ENCODE measurements at regions not wholly inside any gene's neighbourhood (a gene's known extent, or its start where the extent isn't known, plus 50 kb on each side); places are given as distances from the start of the nearest gene placed in this dataset.

DNA sequence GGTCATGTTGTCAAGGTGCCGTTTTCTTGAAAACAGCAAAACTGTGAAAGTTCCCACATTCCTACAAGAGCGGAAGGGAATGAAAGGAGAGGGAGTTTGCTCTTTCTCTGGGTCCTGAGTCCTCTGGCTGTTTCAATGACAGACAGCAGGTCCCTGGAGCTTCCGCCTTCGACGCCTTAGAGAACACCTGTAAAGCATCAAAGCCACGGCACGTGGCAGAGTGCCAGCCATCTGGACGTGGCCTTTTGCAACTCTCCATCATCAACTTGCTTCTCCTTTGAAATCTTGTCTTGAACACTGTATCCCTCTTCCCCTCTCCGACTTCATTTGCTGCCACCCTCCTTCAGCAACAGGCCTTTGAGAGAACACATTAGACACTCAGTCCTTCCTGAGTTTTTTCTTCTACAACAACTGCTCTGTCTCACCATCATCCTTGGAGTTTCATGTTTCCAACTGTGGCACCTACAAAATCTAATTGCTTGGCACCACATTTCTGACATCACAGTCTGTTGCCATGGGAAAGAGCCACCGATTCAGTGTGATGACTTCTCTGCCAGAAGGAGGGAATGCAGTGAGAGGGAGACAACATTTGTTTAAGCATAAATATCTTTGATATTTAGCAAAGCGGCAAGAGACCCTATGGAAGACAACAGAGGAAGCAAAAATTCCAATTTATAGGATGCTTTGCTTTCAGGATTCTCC, 204.9 kb upstream of the PTER start:
- Histone ChIP-seq H3K9me3 (no peaks in the 10 kb centered on the region), H3K27me3 (no peaks in the 10 kb centered on the region), H3K4me1 (no peaks in the 10 kb centered on the region), H3K27ac (no peak overlapping the region), H3K4me3 (no peak overlapping the region), H3K36me3 (no peaks in the 10 kb centered on the region)
- DNase-seq (no peak), ATAC-seq (no peak)
- WGBS (ENCODE audit: insufficient coverage, low coverage, low lambda C conversion rate, missing lambda C conversion rate), result 49% methylated on average over 11 of the region's 11 CpGs
- no peak for TF ChIP-seq POLR2A (IDR thresholded peaks at IDR 0.05)
- TF ChIP-seq, protein P1, sequence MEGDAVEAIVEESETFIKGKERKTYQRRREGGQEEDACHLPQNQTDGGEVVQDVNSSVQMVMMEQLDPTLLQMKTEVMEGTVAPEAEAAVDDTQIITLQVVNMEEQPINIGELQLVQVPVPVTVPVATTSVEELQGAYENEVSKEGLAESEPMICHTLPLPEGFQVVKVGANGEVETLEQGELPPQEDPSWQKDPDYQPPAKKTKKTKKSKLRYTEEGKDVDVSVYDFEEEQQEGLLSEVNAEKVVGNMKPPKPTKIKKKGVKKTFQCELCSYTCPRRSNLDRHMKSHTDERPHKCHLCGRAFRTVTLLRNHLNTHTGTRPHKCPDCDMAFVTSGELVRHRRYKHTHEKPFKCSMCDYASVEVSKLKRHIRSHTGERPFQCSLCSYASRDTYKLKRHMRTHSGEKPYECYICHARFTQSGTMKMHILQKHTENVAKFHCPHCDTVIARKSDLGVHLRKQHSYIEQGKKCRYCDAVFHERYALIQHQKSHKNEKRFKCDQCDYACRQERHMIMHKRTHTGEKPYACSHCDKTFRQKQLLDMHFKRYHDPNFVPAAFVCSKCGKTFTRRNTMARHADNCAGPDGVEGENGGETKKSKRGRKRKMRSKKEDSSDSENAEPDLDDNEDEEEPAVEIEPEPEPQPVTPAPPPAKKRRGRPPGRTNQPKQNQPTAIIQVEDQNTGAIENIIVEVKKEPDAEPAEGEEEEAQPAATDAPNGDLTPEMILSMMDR (IDR thresholded peaks at IDR 0.05), result no peak
- intact Hi-C loops (cut with DNase I), result no loop called here

DNA sequence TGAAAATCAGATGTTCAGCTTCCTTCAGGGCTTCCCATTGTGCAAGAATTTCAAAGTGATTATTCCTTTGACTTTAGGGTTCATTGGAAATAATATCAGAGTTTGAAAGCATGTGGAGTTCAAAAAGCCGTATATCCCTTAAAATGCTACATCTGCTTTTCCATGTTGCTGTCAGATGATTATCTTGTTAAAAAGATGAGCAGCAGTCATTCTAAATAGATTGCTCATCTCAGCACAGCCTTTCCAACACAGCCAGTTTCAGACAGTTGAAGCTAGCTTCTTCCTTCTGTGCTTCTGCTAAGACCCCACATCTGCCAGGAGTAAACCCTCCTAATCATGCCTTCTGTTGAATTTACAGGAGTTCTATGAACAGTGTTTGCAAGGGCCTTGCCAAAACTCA, 204.4 kb upstream of the PTER start:
- WGBS (ENCODE audit: insufficient coverage, low coverage, low lambda C conversion rate, missing lambda C conversion rate), result 55% methylated on average over 1 of the region's 1 CpG
- H3K27me3 ChIP-seq, result no peaks in the 10 kb centered on the region
- H3K4me1 ChIP-seq, result no peaks in the 10 kb centered on the region
- no peak for ATAC-seq
- no peak overlapping the region for H3K27ac ChIP-seq
- no peak for DNase-seq
- intact Hi-C loops (cut with DNase I), result no loop called here
- no peak for TF ChIP-seq POLR2A (IDR thresholded peaks at IDR 0.05)
- TF ChIP-seq, protein P1 (IDR thresholded peaks at IDR 0.05), result no peak
- no peaks in the 10 kb centered on the region for H3K36me3 ChIP-seq
- no peak overlapping the region for H3K4me3 ChIP-seq
- H3K9me3 ChIP-seq, result no peaks in the 10 kb centered on the region

DNA sequence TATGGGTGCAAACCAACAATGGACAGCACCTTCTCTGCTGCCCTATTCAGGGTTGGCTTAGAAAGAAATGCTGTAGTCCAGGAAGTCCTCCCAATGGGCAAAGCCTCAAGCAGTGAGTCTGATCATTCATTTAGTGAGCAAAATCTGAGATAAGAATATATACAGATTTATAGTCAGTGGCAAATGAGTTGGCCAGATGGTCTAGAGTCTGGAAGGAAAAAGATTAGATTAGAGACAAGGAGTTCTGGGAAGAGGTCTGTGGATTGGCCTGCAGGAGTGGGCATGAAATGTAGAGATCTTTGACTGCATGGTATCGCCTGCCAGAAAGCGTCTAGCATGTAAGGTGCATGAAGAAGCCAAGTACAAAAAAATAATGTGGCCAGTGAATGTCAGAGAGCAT, 201.9 kb upstream of the PTER start:
- no peak for DNase-seq
- H3K36me3 ChIP-seq, result no peaks in the 10 kb centered on the region
- H3K27ac ChIP-seq, result no peak overlapping the region
- 79% methylated on average over 2 of the region's 2 CpGs for WGBS (ENCODE audit: insufficient coverage, low coverage, low lambda C conversion rate, missing lambda C conversion rate)
- ATAC-seq, result no peak
- no peaks in the 10 kb centered on the region for H3K9me3 ChIP-seq
- H3K4me3 ChIP-seq, result no peak overlapping the region
- TF ChIP-seq POLR2A (IDR thresholded peaks at IDR 0.05), result no peak
- TF ChIP-seq, protein P1 (IDR thresholded peaks at IDR 0.05), result no peak
- no peaks in the 10 kb centered on the region for H3K27me3 ChIP-seq
- intact Hi-C loops (cut with DNase I), result no loop called here
- H3K4me1 ChIP-seq, result no peaks in the 10 kb centered on the region

DNA sequence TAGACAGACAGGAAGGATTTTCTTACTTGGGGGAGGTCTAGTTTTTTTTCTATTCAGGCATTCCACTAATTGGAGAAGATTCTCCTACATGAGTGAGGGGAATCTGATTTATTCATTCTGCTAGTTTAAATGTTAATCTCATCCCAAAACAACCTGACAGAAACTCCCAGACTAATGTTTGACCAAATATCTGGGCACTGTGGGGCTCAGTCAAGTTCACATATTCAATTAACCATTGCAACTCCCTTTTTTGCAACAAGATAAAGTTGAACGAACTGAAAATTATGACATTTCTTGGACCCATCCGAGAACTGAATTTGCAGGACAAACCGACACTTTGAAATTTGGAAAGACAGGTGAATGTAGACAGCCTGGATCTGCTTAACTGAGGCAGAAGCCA, 194.4 kb upstream of the PTER start:
- intact Hi-C loops (cut with DNase I), result no loop called here
- Histone ChIP-seq H3K4me1 (no peaks in the 10 kb centered on the region), H3K9me3 (no peaks in the 10 kb centered on the region), H3K27me3 (no peaks in the 10 kb centered on the region), H3K27ac (no peak overlapping the region), H3K36me3 (no peaks in the 10 kb centered on the region), H3K4me3 (no peak overlapping the region)
- DNase-seq (no peak), ATAC-seq (no peak)
- 57% methylated on average over 3 of the region's 3 CpGs for WGBS (ENCODE audit: insufficient coverage, low coverage, low lambda C conversion rate, missing lambda C conversion rate)
- no peak for TF ChIP-seq POLR2A (IDR thresholded peaks at IDR 0.05)
- TF ChIP-seq, protein P1 (IDR thresholded peaks at IDR 0.05), result no peak
